GM12864 (cell line): ENCODE measurements at regions not wholly inside any gene's neighbourhood (a gene's known extent, or its start where the extent isn't known, plus 50 kb on each side); places are given as distances from the start of the nearest gene placed in this dataset.

Experiments used
- DNase-seq: peaks from one replicate; pipeline ENCODE4 v3.0.0-alpha.2; 2011; ENCODE audit warnings: low read depth
- H3K4me3 ChIP-seq: 2 replicates; pipeline ENCODE4 v1.5.1; 2011; ENCODE audit warnings: mild to moderate bottlenecking, low read depth, low read length, control low read depth
- TF ChIP-seq, protein P1 (sequence below): IDR thresholded peaks from 2 replicates; pipeline ENCODE4 v1.5.1; 2011; ENCODE audit warnings: low read depth, mild to moderate bottlenecking, moderate library complexity, low read length, control low read depth, inconsistent platforms; ENCODE audit errors: missing control alignments

DNA sequence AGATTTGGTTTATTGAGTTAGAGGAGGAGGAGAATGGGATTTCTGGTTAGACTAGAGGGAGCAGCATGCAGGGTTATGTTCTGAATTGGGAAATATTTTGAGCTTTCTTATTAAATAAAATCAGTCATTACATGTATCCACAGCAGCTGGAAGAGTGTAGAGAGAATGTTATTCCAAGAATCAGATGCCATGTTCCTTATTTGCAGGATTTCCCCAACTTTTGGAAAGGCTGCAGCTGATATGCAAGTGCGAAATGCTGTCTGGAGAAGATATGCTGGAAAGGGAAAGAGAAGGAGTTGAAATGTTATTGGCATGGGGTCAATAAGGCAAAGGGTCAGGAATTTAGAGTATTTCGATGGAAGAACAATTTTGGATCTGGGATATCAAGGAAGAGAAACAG lies 255.8 kb downstream of the MTX2 start:
- no peak for DNase-seq
- H3K4me3 ChIP-seq = no peak overlapping the region
- TF ChIP-seq, protein P1, sequence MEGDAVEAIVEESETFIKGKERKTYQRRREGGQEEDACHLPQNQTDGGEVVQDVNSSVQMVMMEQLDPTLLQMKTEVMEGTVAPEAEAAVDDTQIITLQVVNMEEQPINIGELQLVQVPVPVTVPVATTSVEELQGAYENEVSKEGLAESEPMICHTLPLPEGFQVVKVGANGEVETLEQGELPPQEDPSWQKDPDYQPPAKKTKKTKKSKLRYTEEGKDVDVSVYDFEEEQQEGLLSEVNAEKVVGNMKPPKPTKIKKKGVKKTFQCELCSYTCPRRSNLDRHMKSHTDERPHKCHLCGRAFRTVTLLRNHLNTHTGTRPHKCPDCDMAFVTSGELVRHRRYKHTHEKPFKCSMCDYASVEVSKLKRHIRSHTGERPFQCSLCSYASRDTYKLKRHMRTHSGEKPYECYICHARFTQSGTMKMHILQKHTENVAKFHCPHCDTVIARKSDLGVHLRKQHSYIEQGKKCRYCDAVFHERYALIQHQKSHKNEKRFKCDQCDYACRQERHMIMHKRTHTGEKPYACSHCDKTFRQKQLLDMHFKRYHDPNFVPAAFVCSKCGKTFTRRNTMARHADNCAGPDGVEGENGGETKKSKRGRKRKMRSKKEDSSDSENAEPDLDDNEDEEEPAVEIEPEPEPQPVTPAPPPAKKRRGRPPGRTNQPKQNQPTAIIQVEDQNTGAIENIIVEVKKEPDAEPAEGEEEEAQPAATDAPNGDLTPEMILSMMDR = no peak

DNA sequence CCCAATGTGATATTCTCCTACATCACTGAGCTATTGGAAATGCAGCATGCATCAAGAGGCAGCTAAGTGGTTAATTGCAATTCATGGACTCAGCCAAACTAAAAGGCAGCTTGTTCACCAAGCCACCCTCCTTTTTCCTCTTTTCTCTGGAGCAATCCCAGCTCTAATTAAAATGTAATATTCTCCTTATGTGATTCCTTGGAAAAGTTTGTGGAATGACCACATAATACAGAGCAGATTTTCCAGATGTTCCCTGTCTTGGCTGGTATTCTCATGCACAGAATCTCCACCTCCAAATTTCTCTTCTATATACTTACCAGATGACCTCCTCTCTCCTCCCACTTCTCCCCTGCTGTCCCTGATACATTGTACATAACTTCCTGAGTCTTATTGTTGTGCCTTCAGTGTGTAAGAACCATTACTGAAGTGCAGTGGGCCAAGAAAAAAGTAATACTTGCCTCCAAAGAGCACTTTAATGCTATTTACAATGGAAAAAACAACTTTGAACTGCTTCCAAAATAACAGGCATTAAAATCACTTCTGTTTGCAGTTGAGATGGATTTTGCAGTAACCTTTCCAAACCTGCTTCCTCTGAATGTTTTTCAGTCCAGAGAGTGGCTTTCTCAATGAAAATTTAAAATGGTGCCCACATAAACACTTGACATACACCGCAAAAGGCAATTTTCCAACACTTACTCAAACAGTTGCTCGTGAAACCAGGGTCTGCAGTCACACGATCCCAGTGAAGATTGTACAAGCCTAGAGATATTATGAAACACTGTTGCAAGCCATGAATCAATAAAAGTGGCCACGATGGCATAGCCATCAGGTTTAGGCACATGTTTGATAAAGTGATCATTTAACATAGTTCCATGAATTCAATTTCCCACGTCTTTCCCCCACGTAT lies 258.0 kb downstream of the MTX2 start:
- TF ChIP-seq, protein P1 = no peak
- no peak overlapping the region for H3K4me3 ChIP-seq
- no peak for DNase-seq

DNA sequence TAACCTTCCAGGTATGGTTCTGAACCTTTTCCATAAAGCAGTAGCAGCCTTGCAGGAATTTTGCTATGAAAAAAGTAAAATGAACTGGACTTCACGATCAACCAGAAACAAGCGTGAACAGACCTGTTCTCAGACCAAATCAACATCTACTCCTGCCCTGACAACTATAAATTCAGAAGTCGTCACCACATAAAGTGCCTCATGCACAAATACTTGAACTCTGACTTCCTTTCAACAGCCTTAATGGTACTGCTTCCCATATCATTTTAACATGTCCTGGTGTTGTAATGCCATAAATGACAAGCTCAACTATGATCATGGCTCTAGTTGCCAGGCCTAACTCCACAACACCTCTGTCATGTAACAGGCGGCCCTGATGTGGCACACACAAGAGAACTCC lies 262.4 kb downstream of the MTX2 start:
- DNase-seq = no peak
- TF ChIP-seq, protein P1 = no peak
- no peak overlapping the region for H3K4me3 ChIP-seq

DNA sequence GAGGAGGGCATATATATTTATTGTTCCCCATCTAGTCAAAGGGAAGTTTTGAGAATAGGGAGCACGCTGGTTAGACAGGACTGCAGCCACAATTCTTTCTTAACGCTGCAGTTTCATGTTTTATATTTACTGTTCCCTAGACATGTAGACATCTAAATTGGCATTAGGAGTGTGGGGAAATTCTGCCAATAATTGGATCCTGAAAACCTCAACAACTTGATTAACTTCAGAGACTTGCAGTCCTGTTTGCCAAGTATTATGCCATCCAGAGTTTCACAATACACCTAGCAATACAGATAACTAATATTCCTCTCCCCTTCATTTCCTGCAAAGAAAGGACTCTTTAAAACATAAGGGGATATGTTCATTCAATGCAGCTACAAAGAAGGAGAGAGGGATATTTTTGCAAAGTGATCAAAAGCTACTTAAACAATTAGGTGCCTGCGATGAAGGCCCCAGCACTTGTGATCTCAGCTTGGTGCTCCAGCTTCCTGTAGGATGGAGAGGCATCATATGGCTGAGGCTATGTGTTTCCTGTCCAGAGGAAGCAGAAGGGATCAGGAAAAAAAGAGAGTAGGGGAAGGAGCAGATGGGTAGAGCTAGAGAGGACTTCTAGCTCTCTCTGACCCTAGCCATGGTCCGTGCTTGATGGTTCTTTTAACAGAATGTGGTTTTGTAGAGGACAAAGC lies 264.4 kb downstream of the MTX2 start:
- no peak overlapping the region for H3K4me3 ChIP-seq
- no peak for DNase-seq
- TF ChIP-seq, protein P1 = no peak

DNA sequence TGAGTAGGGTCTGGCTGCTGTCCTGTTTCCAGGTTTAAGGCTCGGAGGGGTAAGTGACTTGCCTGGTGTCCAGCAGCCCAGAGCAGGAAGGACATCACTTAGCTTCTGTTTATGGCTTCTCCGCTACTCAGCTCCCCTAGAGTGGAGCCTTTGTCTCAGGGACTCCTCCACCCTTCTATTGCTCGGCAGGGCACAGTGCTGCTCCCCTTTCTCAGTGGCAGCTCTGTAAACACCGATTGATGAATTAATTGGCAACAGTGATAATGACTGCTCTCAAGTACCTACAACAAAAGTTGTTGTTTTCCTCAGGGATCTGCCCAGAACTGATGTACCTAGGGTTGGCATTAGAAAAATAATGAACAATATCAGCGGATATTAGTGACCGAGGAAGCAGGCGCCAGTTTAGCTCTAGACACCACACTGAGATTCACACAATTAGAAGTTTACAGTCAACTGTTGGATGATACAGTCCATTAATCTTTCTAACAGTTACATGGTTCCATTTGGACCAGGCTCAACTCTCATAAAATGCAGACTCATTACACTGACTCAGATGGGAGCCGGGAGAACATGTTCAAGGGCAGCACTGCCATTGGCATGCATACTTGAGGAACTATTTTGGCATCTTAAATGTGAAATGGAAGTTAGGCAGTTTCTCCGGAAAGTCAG lies 265.7 kb downstream of the MTX2 start:
- TF ChIP-seq, protein P1 = no peak
- no peak overlapping the region for H3K4me3 ChIP-seq
- DNase-seq = no peak

DNA sequence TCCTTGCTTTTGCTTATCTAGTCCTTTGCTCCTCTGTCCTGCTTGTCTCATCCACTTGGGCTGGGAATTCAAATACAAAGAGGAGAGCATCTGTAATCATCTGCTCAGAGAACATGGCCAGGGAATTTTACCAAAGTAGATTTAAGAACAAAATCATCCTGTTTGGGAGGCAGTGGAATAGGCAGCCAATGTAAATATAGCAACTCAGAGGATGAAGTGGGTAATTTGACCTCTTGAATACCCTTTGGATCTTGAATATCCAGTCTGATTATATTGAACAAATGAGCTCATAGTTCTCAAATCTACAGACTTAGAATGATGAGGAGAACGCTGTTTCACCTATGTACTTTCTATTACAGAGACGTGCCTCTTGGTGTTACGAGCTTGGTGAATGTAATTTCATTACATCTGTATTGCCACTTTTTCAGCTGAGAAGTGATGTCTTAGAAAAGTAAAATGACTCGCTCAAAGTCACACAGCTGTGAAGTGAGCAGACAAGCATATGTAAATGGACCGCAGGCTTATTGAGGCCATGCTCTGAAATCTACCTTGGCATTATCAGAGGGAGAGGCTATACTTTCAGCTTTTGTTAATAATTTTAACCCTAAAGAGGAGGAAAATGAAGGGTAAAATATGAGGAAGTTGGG lies 266.3 kb downstream of the MTX2 start:
- TF ChIP-seq, protein P1 = no peak
- no peak overlapping the region for H3K4me3 ChIP-seq
- no peak for DNase-seq
